GM21529 (cell line): ENCODE measurements at regions not wholly inside any gene's neighbourhood (a gene's known extent, or its start where the extent isn't known, plus 50 kb on each side); places are given as distances from the start of the nearest gene placed in this dataset.

Experiments used
- ATAC-seq: cut with Tn5 transposase; IDR thresholded peaks from one replicate; pipeline ENCODE4 v1.9.1; 2021; ENCODE audit not compliant: unreplicated experiment

DNA sequence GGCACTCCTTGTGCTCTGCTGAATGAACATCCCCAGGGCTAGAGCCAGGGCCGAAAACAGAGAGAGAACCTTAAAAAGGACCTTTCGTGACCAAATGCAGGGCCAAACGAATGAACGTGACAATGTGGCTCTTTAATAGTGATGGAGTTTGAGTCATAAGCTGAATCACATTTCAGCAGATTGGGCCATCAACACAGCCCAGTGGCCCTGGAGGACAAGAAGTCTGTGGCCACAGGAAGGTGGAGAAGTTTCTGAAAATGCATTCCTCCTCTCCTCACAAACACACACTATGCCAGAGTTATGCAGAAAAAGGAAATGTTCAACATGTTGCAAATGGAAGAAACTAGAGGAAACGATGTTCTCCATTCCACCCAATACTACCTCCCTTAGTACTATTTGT, 415.8 kb downstream of the HRH4 start:
- no peak for ATAC-seq

DNA sequence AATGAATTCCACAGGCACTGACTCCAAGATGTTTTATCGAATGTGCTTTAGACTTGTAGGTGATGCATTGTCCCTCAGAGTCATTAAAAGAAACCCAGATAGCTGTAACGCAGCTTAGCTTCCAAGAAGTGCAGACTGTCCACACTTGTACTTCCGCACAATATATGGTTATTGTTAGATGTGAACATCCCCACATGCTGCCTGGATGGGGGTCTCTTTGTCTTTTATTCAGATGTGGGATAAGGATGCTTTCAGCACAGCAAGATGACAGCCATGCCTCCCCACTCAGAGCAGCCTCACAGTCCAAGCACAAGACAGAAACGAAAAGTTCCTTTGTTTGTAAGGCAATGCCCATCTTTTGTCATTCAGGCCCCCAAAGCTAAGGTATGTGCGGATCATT, 416.6 kb downstream of the HRH4 start:
- ATAC-seq, result no peak

DNA sequence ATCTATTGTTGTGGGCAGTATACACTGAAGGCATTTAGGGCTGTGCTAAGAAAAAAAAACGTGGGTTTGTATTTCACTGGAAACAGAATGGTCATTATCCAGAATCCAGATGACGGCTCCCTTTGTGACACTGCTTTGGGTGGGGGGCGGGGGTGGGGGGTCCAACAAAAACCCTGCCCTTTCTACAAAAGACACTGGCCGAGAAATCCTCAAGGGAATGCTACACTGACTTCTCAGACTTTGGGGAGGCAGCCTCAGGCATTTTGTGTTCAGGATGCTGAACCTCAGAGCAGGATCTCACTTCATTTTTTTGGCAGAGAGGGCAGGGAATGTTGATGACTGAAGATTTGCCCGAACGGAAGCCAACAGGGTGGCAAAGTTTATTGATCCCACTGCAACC, 417.1 kb downstream of the HRH4 start:
- ATAC-seq, result no peak

DNA sequence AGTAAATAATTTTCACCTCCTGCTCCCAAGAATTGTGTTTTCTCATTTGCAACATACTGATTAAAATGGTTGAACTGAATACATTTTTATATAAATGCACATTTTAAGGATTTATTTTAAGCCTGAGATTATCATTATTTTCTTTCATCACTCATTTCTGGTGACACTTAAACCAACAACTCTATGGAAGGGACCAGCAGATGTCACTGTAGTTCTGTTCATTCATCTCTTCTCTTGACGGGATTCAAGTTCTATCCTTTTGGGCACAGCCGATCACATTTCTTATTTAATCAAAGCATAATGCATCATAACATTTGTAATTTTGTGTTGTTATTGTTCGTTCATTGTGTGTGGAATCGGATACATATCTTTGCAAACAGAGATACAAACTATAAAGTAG, 417.9 kb downstream of the HRH4 start:
- no peak for ATAC-seq

DNA sequence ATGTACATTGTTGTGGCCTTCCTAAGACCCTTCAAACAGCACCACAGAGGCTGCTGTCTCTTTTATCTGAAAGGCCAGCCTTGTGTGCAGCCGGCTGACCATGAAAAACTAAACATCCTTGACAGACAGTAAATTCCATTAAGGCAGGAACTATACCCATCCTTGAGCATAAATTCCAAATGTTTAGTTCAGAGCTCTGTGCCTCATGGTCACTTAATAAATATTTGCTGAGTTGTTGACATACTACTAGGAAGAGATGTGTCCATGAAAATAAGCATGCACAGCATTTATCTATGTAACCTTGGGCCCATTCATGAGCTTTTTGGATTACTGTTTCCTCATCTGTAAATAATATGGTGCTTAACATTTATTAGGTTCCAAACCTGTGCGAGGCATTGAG, 424.8 kb downstream of the HRH4 start:
- ATAC-seq, result no peak

DNA sequence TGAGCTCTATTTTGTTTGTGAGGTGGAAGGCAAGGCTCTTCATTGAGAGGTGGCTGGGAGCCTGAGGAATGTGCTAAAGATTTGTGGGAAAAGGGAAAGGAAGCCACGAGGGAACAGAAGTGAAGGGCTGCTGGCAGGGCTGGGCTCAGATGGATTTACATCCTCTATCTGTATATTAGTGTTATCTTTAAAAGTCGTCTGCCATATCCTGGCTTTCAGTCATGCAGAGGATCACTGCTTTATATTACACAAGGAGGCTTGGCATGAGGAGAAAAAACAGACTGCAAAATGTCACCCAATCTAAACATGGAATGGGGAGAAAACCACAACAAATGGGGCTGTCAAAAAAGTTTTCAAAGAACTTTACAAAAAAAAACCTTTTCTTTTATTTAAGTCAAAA, 434.4 kb downstream of the HRH4 start:
- ATAC-seq, result no peak

DNA sequence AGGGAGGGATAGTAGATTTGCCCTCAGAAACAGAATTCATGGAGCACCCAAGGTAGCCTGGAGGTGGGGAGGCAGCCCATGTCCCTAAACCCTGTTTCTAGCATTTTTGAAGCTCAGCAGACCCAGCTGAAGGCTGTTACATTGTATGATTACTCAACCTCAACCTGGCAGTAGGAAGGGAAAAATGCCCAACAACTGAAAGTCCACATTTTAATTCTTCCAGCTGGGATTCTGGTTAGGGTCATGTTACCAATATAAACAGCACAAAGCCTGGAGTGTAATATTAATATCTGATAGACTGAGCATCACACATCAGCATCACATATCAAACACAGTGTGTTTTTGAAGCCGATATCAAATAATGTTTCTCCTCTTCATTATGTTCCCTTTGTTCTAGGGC, 437.0 kb downstream of the HRH4 start:
- ATAC-seq, result no peak

DNA sequence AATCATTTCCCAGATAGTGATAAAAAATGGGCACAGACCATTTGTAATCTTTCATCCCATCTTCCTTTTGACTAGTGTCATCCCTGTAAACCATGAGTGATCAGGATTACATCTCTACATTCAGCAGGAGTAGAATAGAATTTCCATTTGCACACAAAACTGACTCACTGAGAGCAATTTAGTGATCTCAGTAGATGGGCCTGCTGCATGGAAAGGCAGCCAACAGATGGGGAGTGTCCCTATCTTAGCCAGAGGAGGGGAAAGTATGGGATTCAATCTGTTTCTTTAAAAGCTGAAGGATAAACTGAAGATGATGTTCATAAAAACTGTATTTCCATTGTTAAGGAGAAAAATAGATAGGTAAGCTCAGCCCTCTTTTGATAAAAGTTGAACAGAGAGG, 441.7 kb downstream of the ZNF521 start:
- no peak for ATAC-seq

DNA sequence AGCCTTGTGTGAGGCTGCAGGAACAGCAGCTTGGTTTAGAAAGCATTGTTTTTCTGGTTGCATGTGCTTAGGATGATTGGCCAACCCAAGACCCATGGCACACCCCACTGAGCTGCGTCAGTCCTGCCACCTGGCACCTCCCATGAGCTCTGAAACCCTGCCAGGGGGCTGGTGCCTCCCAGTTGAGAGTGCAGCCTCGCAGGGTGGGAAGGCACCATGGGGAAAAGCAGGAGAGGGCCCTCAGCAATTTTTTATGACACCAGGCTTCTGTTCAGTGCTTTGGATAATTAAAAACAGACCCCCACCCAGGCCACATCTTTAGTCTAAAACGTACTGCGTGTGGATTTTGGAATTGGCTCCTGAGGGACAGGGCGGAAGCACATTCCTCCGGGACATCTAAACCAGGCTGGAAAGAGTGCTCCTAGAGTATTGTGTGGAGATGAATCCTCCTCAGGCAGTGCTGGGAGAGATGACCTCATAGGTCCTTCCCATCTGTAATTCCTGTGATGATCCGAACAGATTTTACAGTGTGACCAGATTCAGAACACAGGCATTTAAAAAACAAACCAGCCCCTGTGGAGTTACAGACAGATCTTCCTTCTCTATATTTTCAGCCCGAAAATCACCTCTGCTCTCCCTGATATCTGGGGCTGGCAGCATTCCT, 438.3 kb downstream of the ZNF521 start:
- ATAC-seq, result no peak

DNA sequence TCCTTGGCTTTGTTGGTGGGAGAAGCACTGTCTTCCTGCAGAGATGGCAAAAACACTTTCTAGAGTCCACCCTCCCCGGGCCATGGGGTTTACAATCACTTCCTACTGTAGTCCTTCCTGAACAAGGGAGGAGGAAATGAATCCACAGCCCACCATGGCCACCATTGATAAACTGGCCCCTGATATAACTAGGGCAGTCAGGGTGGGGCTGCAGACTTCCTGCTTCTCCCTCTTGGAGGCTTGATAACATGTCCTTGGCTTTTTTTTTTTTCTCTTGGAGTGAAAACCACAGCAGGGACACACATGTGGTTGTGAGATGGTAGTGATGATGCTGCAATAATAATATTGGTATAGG, 437.8 kb downstream of the ZNF521 start:
- no peak for ATAC-seq

DNA sequence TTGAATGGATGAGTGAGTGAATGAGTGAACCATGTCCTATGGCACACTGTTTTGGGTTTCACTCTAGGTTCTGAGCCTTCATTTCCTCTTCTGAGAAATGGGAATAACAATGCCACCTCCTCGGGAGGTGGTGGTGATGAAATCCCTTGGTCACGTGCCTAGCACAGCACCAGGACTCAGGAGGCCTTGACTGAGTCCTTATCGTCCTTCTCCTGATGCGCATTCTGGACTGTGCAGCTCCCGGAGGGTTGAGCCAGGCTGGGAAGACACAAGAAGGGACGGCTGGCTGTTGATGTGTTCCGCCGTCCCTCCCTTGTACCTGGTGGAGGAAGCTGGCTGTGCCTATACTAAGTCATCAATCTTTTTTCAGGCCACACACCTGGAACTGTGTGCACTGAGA, 437.3 kb downstream of the ZNF521 start:
- no peak for ATAC-seq

DNA sequence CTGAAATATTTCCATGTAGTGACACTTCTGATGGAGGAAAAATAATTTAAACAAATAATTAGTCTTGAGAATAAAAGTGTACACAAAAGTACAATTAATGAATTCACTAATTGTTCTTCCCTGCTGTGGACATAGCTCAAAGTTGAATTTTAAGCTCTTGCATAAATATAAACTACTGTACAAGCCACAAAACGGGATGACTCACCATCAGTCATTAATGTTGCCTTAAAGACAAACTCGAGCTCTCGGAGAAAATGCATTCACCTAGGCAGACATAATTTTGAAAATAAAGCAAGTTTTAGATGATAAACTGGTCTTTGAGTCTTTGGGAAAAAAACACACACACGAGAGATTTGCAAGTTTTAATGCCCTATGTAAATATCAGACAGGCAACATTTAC, 436.4 kb downstream of the ZNF521 start:
- no peak for ATAC-seq

DNA sequence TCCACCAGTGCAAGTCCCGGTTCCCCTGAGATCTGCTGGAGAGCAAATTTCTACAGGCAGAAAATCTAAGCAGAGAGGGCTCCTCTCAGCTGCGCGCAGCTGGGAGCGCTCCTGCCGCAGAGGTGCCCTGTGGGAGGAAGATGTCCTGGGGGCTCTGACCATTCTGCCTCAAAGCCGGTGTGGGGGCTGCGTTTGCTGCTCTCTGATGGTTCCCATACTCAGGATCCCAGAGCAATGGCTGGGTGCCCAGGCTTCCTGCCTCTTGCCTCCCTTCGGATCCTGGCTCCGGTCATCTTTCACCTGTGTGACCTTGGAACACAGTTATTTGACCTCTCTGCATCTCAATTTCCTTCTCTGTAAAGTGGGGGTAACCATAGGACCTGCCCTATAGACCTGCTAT, 434.2 kb downstream of the ZNF521 start:
- no peak for ATAC-seq

DNA sequence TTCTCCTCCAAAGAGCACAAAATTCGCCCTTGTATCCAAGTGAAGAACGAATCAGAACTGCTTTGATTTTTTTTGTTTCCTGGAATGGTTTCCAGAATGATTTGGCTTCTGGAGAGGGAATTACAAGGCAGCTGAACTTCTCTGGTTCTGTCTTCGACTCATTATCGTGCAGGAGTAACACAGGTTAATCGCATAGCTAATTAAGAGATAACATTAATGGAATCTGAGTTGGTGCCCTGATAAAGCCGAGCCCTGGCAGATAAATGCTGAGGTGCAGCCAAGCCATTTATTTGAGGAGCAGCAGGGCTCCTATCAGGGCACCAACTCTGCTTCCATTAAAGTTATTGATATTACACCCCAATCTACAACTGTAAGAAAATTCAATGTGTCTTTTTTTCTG, 433.7 kb downstream of the ZNF521 start:
- no peak for ATAC-seq

DNA sequence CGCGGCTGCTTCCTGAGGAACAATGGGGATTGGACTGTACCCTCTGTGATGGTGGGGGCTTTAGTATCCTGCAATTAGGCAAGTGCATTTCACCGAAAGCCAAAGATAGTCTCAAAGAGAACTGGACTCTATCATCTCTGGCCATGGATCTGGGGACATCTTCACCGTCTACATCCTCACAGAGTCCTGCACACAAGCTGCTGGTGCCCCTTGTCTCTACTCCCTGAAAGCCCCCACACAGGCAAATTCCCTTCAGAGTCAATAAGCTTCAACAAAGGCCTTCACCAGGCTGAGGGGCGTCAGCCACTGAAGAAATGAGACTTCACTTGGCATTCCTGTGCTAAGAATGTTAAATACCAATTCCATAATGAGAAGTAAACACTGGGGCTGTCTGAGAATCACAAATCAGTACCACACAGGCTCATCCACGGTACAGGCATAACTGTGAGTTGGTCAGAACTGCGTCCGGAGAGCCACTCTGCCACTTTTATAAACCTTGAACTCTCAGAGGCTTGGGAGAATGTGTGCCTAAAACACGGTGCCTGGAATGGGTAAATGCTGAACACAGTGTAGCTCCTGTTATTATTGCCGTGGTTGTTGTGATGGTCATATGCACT, 432.7 kb downstream of the ZNF521 start:
- ATAC-seq, result no peak

DNA sequence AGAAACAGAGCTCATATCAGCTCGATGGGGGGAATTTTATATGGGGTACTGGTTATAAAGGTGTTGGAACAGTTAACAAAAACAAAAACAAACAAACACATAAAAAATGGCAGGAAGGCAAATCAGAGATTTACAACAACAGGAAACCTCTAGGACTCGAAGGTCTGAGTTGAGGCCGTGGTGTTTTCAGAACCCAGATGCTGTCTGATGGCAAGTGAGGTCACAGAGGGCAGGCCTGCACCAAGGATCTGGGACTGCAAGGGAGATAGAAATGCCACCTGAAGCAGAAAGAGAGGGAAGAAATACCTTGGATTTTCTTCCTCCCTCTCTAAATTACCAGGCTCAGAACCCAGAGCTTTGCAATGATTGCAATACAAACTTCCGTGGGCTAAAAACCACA, 429.5 kb downstream of the ZNF521 start:
- ATAC-seq, result no peak

DNA sequence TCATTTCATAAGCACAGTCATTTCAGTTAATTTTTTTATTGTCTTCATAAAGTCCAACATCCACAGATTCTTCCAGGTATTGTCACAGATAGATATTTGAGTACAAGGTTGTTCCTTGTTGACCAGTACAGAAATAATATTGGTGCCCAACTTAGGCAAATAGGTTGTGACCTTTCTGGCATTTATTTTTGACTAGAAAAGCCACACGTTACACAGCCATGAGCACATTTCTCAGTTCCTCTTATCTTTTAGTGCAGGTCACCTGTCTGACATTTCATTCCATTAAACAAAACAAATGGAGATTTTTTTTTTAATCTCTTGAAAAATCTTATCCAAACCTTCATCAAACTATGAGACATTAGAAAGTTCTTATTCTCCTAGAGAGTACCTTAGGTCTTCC, 428.8 kb downstream of the ZNF521 start:
- peak; percentile 96 for ATAC-seq

DNA sequence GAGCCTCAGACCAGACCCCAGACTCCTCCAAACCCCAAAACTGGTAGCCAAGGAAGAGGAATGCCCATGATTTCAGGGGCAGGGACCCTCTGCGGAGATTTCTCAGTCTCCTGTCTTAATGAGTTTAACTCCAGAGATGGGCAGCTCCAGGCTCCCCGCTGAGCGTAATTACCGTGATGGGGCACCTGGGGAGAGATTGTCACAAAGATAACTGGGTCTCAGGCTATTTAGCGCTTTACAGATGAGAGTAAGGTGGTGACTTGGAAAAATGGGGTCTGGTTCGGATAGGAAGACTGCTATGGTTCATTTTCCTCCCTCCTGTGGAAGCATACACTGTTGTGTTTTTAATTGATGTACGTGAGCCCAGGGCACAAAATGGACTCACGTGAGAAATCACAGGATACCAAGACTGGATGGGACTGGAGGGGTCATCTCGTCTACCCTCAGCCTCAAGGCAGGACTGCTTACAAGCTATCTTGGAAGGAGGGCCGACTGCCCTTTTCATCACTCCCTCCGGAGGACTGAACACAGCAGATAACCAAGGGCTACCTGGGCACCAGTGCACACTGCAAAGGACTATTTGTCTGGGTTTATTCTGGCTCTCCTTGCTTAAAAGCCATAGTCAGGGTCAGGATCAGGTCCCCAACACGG, 427.8 kb downstream of the ZNF521 start:
- ATAC-seq, result no peak

DNA sequence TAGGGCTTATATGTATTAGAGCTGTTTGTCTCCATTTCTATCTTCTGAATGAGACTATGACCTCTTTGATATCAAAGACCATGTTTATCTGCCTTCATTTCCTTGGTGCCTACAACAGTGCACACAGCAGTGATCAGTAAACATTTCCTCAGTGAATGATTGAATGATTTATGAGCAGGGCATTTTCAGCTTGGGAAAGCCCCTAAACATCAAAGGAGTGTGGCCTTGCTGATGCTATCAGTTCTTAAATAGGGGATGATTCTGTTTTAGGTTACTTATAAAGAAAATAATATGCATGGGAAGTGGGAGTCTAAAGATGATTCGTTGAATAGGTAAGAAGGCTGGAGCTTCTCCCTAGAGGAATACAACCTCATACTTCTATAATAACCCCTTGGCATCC, 425.3 kb downstream of the ZNF521 start:
- ATAC-seq, result no peak

DNA sequence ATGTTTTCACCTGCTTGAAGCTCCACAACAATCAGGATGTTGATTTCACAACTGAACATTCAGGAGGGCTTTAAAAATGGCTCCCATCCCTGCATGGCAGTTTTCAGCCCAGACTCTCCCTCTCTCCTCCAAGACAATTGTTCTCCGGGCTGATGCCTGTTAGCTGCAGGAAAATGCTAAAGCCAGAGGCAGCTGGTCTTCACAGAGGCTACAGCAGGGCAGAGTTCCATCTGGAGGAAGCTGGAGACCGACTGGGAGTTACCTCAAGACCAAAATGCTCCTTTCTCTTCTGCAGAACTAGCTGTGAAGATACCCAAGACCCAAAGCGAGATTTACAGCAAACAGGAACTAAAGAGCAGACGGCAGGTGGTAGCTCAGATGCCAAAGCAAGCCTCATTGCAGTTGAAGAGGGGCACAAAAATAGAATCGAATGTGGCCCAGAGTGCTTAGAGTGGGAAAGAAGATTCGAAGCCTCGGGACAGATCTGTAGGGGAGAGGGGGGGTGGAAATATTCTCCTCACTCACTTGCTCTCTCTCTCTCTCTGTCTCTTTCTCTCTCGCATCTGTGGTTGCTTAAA, 423.6 kb downstream of the ZNF521 start:
- no peak for ATAC-seq

DNA sequence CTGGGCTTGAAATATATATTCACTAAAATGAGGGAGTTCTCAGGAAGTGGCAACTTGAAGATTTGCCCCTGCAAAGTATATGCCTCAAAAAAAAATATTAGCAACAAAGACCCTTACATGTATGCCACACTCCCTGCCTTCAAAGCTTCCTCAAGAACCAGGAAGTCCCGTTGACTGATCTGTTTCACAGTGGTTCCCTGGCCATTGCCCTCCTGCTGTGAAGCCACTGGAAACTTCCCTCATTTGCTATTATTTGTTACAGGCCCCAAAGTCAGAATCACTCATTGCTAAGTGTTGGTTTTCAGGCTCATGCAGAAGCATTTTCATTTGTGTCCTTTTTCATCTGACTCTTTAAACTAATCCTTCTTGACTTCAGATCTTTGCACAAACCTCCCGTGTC, 421.5 kb downstream of the ZNF521 start:
- no peak for ATAC-seq

DNA sequence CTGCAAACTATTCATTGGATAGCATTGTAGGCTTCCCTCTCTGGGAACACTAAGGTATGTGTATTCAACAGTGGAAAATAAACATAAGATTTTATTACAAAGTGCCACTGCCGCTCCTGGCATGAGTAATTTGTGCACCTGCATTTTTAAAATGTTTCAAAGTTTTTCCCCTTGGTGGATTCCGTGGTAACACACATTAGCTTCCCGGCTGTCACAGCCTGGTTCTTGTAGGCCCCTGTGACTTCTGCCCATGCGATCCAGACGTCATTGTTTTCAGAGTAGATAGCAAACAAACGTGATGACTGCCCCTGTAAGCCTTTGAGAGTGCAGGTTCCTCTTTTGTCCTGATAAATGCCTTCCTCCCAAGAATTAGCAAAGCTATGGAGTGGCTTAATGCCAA, 421.0 kb downstream of the ZNF521 start:
- no peak for ATAC-seq
